Epithelial cell of esophagus (primary cell): ENCODE measurements at regions not wholly inside any gene's neighbourhood (a gene's known extent, or its start where the extent isn't known, plus 50 kb on each side); places are given as distances from the start of the nearest gene placed in this dataset.

Source experiments
- DNase-seq: peaks from one replicate; pipeline ENCODE4 v3.0.0; 2010; ENCODE audit warnings: low read depth
- H3K4me3 ChIP-seq: 2 replicates; pipeline ENCODE4 v1.5.1; 2011; ENCODE audit warnings: mild to moderate bottlenecking, low read length, control low read depth
- CTCF ChIP-seq: IDR thresholded peaks from 2 replicates; pipeline ENCODE4 v1.5.1; 2011; ENCODE audit warnings: low read depth, mild to moderate bottlenecking, low read length, control low read depth, inconsistent platforms; ENCODE audit not compliant: insufficient read depth; ENCODE audit errors: missing control alignments

GRCh38 chr4:146124023-146124680 lies 51.4 kb upstream of the LSM6 start:
- TF ChIP-seq CTCF, result no peak
- no peak for DNase-seq
- H3K4me3 ChIP-seq, result no peak overlapping the region

- DNase-seq, result no peak
- no peak for TF ChIP-seq CTCF
- H3K4me3 ChIP-seq, result no peak overlapping the region
Measured at GRCh38 chr4:146123231-146123630, 52.3 kb upstream of the LSM6 start.

- no peak for DNase-seq
- H3K4me3 ChIP-seq, result no peak overlapping the region
- no peak for TF ChIP-seq CTCF
Measured at GRCh38 chr4:146122398-146122797, 53.1 kb upstream of the LSM6 start.

- no peak overlapping the region for H3K4me3 ChIP-seq
- no peak for DNase-seq
- TF ChIP-seq CTCF, result no peak
Measured at GRCh38 chr4:146121757-146122156, 53.8 kb upstream of the LSM6 start.

GRCh38 chr4:146119845-146120404 lies 55.6 kb upstream of the LSM6 start:
- TF ChIP-seq CTCF, result no peak
- no peak for DNase-seq
- H3K4me3 ChIP-seq, result no peak overlapping the region

- no peak for TF ChIP-seq CTCF
Measured at GRCh38 chr4:146114066-146114465, 61.5 kb upstream of the LSM6 start.

GRCh38 chr4:146113171-146113570 lies 62.3 kb upstream of the LSM6 start:
- H3K4me3 ChIP-seq, result no peak overlapping the region
- no peak for DNase-seq
- TF ChIP-seq CTCF, result no peak

More at GRCh38 chr4:146114066-146114465, 61.5 kb upstream of the LSM6 start:
- no peak overlapping the region for H3K4me3 ChIP-seq
- DNase-seq, result no peak
